Activated naive CD4-positive, alpha-beta T cell treated with anti-CD3 and anti-CD28 coated beads, Interleukin-2, amount 10 ng/mL, durations not matched to agents 7 days and 5 days (primary cell): ENCODE measurements at regions not wholly inside any gene's neighbourhood (a gene's known extent, or its start where the extent isn't known, plus 50 kb on each side); places are given as distances from the start of the nearest gene placed in this dataset.
"Not testable (repeated sequence)": the region's sequence is repeated elsewhere in the genome, so short reads cannot be mapped to it uniquely, and the experiment has no call there.

Experiments used
- CTCF ChIA-PET: fragments of 350-600 bp; sonication (Branson Sonifier 250); formaldehyde crosslinking; loops from one replicate; lab custom pipeline; 2021; ENCODE audit warnings: antibody characterized with exemption; lab: Charles Lee
- DNase-seq: peaks from one replicate; pipeline ENCODE4 v3.0.0-alpha.2; 2020
- H3K27ac Mint-ChIP-seq: one replicate; pipeline ENCODE4 v1.8.0; 2021; ENCODE audit warnings: mild to moderate bottlenecking, moderate library complexity, mixed read lengths
- H3K27me3 Mint-ChIP-seq: one replicate; pipeline ENCODE4 v1.8.0; 2021; ENCODE audit warnings: mild to moderate bottlenecking, mixed read lengths
- H3K36me3 Mint-ChIP-seq: one replicate; pipeline ENCODE4 v1.8.0; 2021; ENCODE audit warnings: mixed read lengths
- H3K4me1 Mint-ChIP-seq: one replicate; pipeline ENCODE4 v1.8.0; 2021; ENCODE audit warnings: mixed read lengths
- H3K4me3 Mint-ChIP-seq: one replicate; pipeline ENCODE4 v1.8.0; 2021; ENCODE audit warnings: mild to moderate bottlenecking, moderate library complexity, mixed read lengths
- H3K9me3 Mint-ChIP-seq: one replicate; pipeline ENCODE4 v1.8.0; 2021; ENCODE audit warnings: mixed read lengths

- no peaks in the 10 kb centered on the region for H3K4me1 Mint-ChIP-seq
- H3K4me3 Mint-ChIP-seq, result no peak overlapping the region
- peaks cover 6% of the 10 kb centered on the region for H3K9me3 Mint-ChIP-seq
- peaks cover 3% of the 10 kb centered on the region for H3K36me3 Mint-ChIP-seq
- no peak overlapping the region for H3K27ac Mint-ChIP-seq
- no peak for DNase-seq
- CTCF ChIA-PET, result no interaction called here
- peaks cover 4% of the 10 kb centered on the region for H3K27me3 Mint-ChIP-seq
These were observed 72.0 kb upstream of the TGM3 start for GRCh38 chr20:2223558-2224367.

GRCh38 chr20:2224368-2224639 lies 71.5 kb upstream of the TGM3 start:
- Mint-ChIP-seq H3K4me1 (no peaks in the 10 kb centered on the region), H3K27ac (no peak overlapping the region), H3K4me3 (no peak overlapping the region), H3K9me3 (peaks cover 6% of the 10 kb centered on the region), H3K36me3 (peaks cover 3% of the 10 kb centered on the region), H3K27me3 (peaks cover 4% of the 10 kb centered on the region)
- DNase-seq, result no peak
- CTCF ChIA-PET, result no interaction called here

- H3K27me3 Mint-ChIP-seq, H3K4me3 Mint-ChIP-seq: not testable (repeated sequence)
These were observed 68.5 kb upstream of the TGM3 start for GRCh38 chr20:2227285-2227684.

GRCh38 chr20:2227861-2228260 lies 67.9 kb upstream of the TGM3 start:
- CTCF ChIA-PET, result no interaction called here
- H3K27ac Mint-ChIP-seq, result no peak overlapping the region
- H3K4me1 Mint-ChIP-seq, result no peaks in the 10 kb centered on the region
- no peaks in the 10 kb centered on the region for H3K9me3 Mint-ChIP-seq
- no peaks in the 10 kb centered on the region for H3K36me3 Mint-ChIP-seq
- no peaks in the 10 kb centered on the region for H3K27me3 Mint-ChIP-seq
- no peak for DNase-seq
- H3K4me3 Mint-ChIP-seq, result no peak overlapping the region

More at GRCh38 chr20:2227285-2227684, 68.5 kb upstream of the TGM3 start:
- H3K4me1 Mint-ChIP-seq, DNase-seq, H3K9me3 Mint-ChIP-seq, H3K36me3 Mint-ChIP-seq, CTCF ChIA-PET, H3K27ac Mint-ChIP-seq: not testable (repeated sequence)

- no peaks in the 10 kb centered on the region for H3K27me3 Mint-ChIP-seq
- no peak overlapping the region for H3K4me3 Mint-ChIP-seq
- DNase-seq, result no peak
- CTCF ChIA-PET, result no interaction called here
- H3K9me3 Mint-ChIP-seq, result no peaks in the 10 kb centered on the region
- H3K27ac Mint-ChIP-seq, result no peak overlapping the region
- no peaks in the 10 kb centered on the region for H3K4me1 Mint-ChIP-seq
- H3K36me3 Mint-ChIP-seq, result no peaks in the 10 kb centered on the region
These were observed 66.9 kb upstream of the TGM3 start for GRCh38 chr20:2228926-2229325.

GRCh38 chr20:2230726-2231488 lies 64.9 kb upstream of the TGM3 start:
- H3K36me3 Mint-ChIP-seq, result no peaks in the 10 kb centered on the region

GRCh38 chr20:2231701-2232100 lies 64.1 kb upstream of the TGM3 start:
- H3K4me3 Mint-ChIP-seq, result no peak overlapping the region
- no peak for DNase-seq
- H3K4me1 Mint-ChIP-seq, result no peaks in the 10 kb centered on the region
- peaks cover 4% of the 10 kb centered on the region for H3K27me3 Mint-ChIP-seq
- no peak overlapping the region for H3K27ac Mint-ChIP-seq
- CTCF ChIA-PET, result no interaction called here
- no peaks in the 10 kb centered on the region for H3K9me3 Mint-ChIP-seq
- H3K36me3 Mint-ChIP-seq, result no peaks in the 10 kb centered on the region

More at GRCh38 chr20:2230726-2231488, 64.9 kb upstream of the TGM3 start:
- Mint-ChIP-seq H3K27me3 (no peaks in the 10 kb centered on the region), H3K27ac (no peak overlapping the region), H3K9me3 (no peaks in the 10 kb centered on the region), H3K4me1 (no peaks in the 10 kb centered on the region), H3K4me3 (no peak overlapping the region)
- CTCF ChIA-PET, result interaction anchor here (0.6 kb wide), 1 partner anchor 23 kb away, joined by 3 read pairs; no protein-coding TSS in a partner anchor
- DNase-seq, result no peak

- CTCF ChIA-PET, result no interaction called here
- Mint-ChIP-seq H3K9me3 (no peaks in the 10 kb centered on the region), H3K27me3 (peaks cover 4% of the 10 kb centered on the region), H3K27ac (no peak overlapping the region), H3K4me3 (no peak overlapping the region), H3K36me3 (no peaks in the 10 kb centered on the region), H3K4me1 (no peaks in the 10 kb centered on the region)
- DNase-seq, result no peak
These were observed 61.1 kb upstream of the TGM3 start for GRCh38 chr20:2234598-2235191.

- no peaks in the 10 kb centered on the region for H3K9me3 Mint-ChIP-seq
- H3K36me3 Mint-ChIP-seq, result no peaks in the 10 kb centered on the region
- H3K27me3 Mint-ChIP-seq, result peaks cover 9% of the 10 kb centered on the region
- CTCF ChIA-PET, result interaction anchor here (0.6 kb wide), 1 partner anchor 142 kb away, joined by 4 read pairs; no protein-coding TSS in a partner anchor
- no peaks in the 10 kb centered on the region for H3K4me1 Mint-ChIP-seq
- H3K4me3 Mint-ChIP-seq, result no peak overlapping the region
- DNase-seq, result no peak
- no peak overlapping the region for H3K27ac Mint-ChIP-seq
These were observed 59.5 kb upstream of the TGM3 start for GRCh38 chr20:2236256-2236655.

GRCh38 chr20:2237059-2237458 lies 58.7 kb upstream of the TGM3 start:
- Mint-ChIP-seq H3K9me3 (no peaks in the 10 kb centered on the region), H3K27me3 (peaks cover 9% of the 10 kb centered on the region), H3K27ac (no peak overlapping the region), H3K36me3 (no peaks in the 10 kb centered on the region), H3K4me3 (no peak overlapping the region), H3K4me1 (no peaks in the 10 kb centered on the region)
- CTCF ChIA-PET, result no interaction called here
- DNase-seq, result no peak

- no peak overlapping the region for H3K4me3 Mint-ChIP-seq
- no peak overlapping the region for H3K27ac Mint-ChIP-seq
- H3K36me3 Mint-ChIP-seq, result no peaks in the 10 kb centered on the region
- no peak for DNase-seq
- no peaks in the 10 kb centered on the region for H3K9me3 Mint-ChIP-seq
- CTCF ChIA-PET, result no interaction called here
- H3K4me1 Mint-ChIP-seq, result no peaks in the 10 kb centered on the region
- peaks cover 9% of the 10 kb centered on the region for H3K27me3 Mint-ChIP-seq
These were observed 57.2 kb upstream of the TGM3 start for GRCh38 chr20:2238601-2239000.

- H3K36me3 Mint-ChIP-seq, result no peaks in the 10 kb centered on the region
- peaks cover 21% of the 10 kb centered on the region for H3K27me3 Mint-ChIP-seq
- CTCF ChIA-PET, result interaction anchor here (1.2 kb wide), 1 partner anchor 211 kb away, joined by 3 read pairs; no protein-coding TSS in a partner anchor
- H3K27ac Mint-ChIP-seq, result no peak overlapping the region
- no peak overlapping the region for H3K4me3 Mint-ChIP-seq
- H3K9me3 Mint-ChIP-seq, result no peaks in the 10 kb centered on the region
- no peak for DNase-seq
- H3K4me1 Mint-ChIP-seq, result no peaks in the 10 kb centered on the region
These were observed 55.0 kb upstream of the TGM3 start for GRCh38 chr20:2240835-2241234.

GRCh38 chr20:2242678-2243077 lies 53.1 kb upstream of the TGM3 start:
- Mint-ChIP-seq H3K36me3 (no peaks in the 10 kb centered on the region), H3K27ac (no peak overlapping the region), H3K27me3 (peaks cover 29% of the 10 kb centered on the region), H3K9me3 (no peaks in the 10 kb centered on the region), H3K4me1 (no peaks in the 10 kb centered on the region), H3K4me3 (no peak overlapping the region)
- CTCF ChIA-PET, result no interaction called here
- no peak for DNase-seq

GRCh38 chr20:2244523-2244922 lies 51.3 kb upstream of the TGM3 start:
- Mint-ChIP-seq H3K36me3 (no peaks in the 10 kb centered on the region), H3K4me1 (no peaks in the 10 kb centered on the region), H3K9me3 (no peaks in the 10 kb centered on the region), H3K27ac (no peak overlapping the region), H3K27me3 (peaks cover 40% of the 10 kb centered on the region), H3K4me3 (no peak overlapping the region)
- DNase-seq, result no peak
- CTCF ChIA-PET, result no interaction called here
